ENCODE measurements at regions not wholly inside any gene's neighbourhood (a gene's known extent, or its start where the extent isn't known, plus 50 kb on each side); places are given as distances from the start of the nearest gene placed in this dataset.

- Histone ChIP-seq H3K23me2 (ENCODE audit: insufficient read length, low read depth, low read length, poor library complexity, severe bottlenecking) (no peaks in the 10 kb centered on the region), H2AK5ac (ENCODE audit: insufficient read length, low read length) (no peak overlapping the region), H3K56ac (ENCODE audit: insufficient read length, low read depth, low read length) (no peak overlapping the region), H3K4me2 (ENCODE audit: insufficient read depth, insufficient read length, low read length) (no peak overlapping the region), H3K4me1 (ENCODE audit: insufficient read depth, low read length) (no peaks in the 10 kb centered on the region), H3T11ph (ENCODE audit: low read length) (no peak overlapping the region), H3K9ac (ENCODE audit: extremely low read depth, insufficient read length, low read length) (no peak overlapping the region), H2BK12ac (ENCODE audit: insufficient read length, low read depth, low read length) (no peak overlapping the region), H3K27me3 (ENCODE audit: insufficient read depth, low read length) (no peaks in the 10 kb centered on the region), H4K8ac (replicated peaks; ENCODE audit: insufficient read length, low read depth, low read length) (no peak overlapping the region), H3K27ac (ENCODE audit: insufficient read length, low read depth, low read length) (no peak overlapping the region), H2BK5ac (ENCODE audit: insufficient read length, low read length) (no peak overlapping the region), H2AFZ (ENCODE audit: low read length) (no peak overlapping the region), H2BK120ac (ENCODE audit: low read depth, low read length, poor library complexity, severe bottlenecking) (no peak overlapping the region), H3K9me3 (ENCODE audit: control insufficient read depth, low read depth, low read length) (no peaks in the 10 kb centered on the region), H3K18ac (ENCODE audit: insufficient read length, low read depth, low read length) (no peak overlapping the region), H3K23ac (ENCODE audit: insufficient read length, low read depth, low read length) (no peak overlapping the region), H3K79me1 (ENCODE audit: insufficient read depth, low read depth, low read length, poor library complexity, severe bottlenecking) (no peaks in the 10 kb centered on the region), H4K91ac (ENCODE audit: insufficient read length, low read depth, low read length) (no peak overlapping the region), H2BK15ac (ENCODE audit: low read depth, low read length) (no peak overlapping the region), H3K14ac (ENCODE audit: insufficient read depth, low read length) (no peak overlapping the region), H4K5ac (ENCODE audit: insufficient read length, low read depth, low read length) (no peak overlapping the region), H4K20me1 (ENCODE audit: control insufficient read depth, insufficient read depth, insufficient read length) (no peaks in the 10 kb centered on the region), H2BK20ac (ENCODE audit: low read depth, low read length, poor library complexity, severe bottlenecking) (no peak overlapping the region), H3K79me2 (ENCODE audit: insufficient read depth, low read length) (no peaks in the 10 kb centered on the region), H3K4ac (ENCODE audit: low read depth, low read length) (no peak overlapping the region)
- no CpG with 5 or more reads among the region's 2 CpGs for WGBS (ENCODE audit: extremely low coverage, insufficient read length, low lambda C conversion rate)
- no peak overlapping the region for H3K27ac Mint-ChIP-seq
- 0 out of 4 replicates have a peak, but pooled peaks cover 0 to 2% of the 10 kb centered on the region in 2 experiments for H3K4me1 Mint-ChIP-seq
- no peaks in the 10 kb centered on the region; the same call in 1 of the 2 replicates for H3K27me3 Mint-ChIP-seq (ENCODE audit: low read depth)
- no peak overlapping the region for H3K4me3 Mint-ChIP-seq
- DNase-seq: no peak
- TF ChIP-seq CTCF (conservative IDR thresholded peaks at IDR 0.05): no peak
- H3K36me3 Mint-ChIP-seq (ENCODE audit: insufficient read depth in 1 of 3, low read depth in 3 of 3): no peaks in the 10 kb centered on the region
- no peaks in the 10 kb centered on the region for H3K9me3 Mint-ChIP-seq
Measured at GRCh38 chr7:41336455-41336952, 366.4 kb downstream of the INHBA start.

Measured in H9 (cell line).